Memory B cell (primary cell): ENCODE measurements at regions not wholly inside any gene's neighbourhood (a gene's known extent, or its start where the extent isn't known, plus 50 kb on each side); places are given as distances from the start of the nearest gene placed in this dataset.
"Not testable (repeated sequence)": the region's sequence is repeated elsewhere in the genome, so short reads cannot be mapped to it uniquely, and the experiment has no call there.

ENCODE experiments used
- ATAC-seq: fragments of 150-1000 bp; cut with Tn5 transposase; 2 replicates; pipeline ENCODE4 v1.10.0; 2021; ENCODE audit warnings: low read depth, mild to moderate bottlenecking, moderate library complexity
- DNase-seq, 2 donors: peaks; one replicate each; pipeline ENCODE4 v3.0.0; 2022; ENCODE audit warnings: low spot score in 2 of 2
- H3K27ac Mint-ChIP-seq: one replicate; pipeline ENCODE4 v1.8.0; 2022; ENCODE audit warnings: mild to moderate bottlenecking, moderate library complexity, mixed read lengths
- H3K27me3 Mint-ChIP-seq: one replicate; pipeline ENCODE4 v1.8.0; 2022; ENCODE audit warnings: mixed read lengths
- H3K36me3 Mint-ChIP-seq: one replicate; pipeline ENCODE4 v1.8.0; 2022; ENCODE audit warnings: mild to moderate bottlenecking, mixed read lengths
- H3K4me1 Mint-ChIP-seq: one replicate; pipeline ENCODE4 v1.8.0; 2022; ENCODE audit warnings: mixed read lengths
- H3K4me3 Mint-ChIP-seq: one replicate; pipeline ENCODE4 v1.8.0; 2022; ENCODE audit warnings: mild to moderate bottlenecking, moderate library complexity, mixed read lengths
- H3K9me3 Mint-ChIP-seq: one replicate; pipeline ENCODE4 v1.8.0; 2022; ENCODE audit warnings: mixed read lengths

GRCh38 chr10:11403646-11404045, 207.8 kb downstream of the USP6NL start:
- DNase-seq, ATAC-seq, H3K9me3 Mint-ChIP-seq, H3K27me3 Mint-ChIP-seq, H3K36me3 Mint-ChIP-seq: not testable (repeated sequence)
- Mint-ChIP-seq H3K4me3 (peak overlapping the region; percentile 72), H3K4me1 (peaks cover 47% of the 10 kb centered on the region), H3K27ac (peak overlapping the region; percentile 12)

- peak overlapping the region; percentile 72 for H3K4me3 Mint-ChIP-seq
- H3K9me3 Mint-ChIP-seq = peaks cover 2% of the 10 kb centered on the region
Measured at GRCh38 chr10:11403116-11403515, 208.3 kb downstream of the USP6NL start.

GRCh38 chr10:11402392-11402791, 209.1 kb downstream of the USP6NL start:
- DNase-seq = no peak
- H3K27me3 Mint-ChIP-seq = no peaks in the 10 kb centered on the region
- H3K9me3 Mint-ChIP-seq = no peaks in the 10 kb centered on the region
- H3K27ac Mint-ChIP-seq = no peak overlapping the region
- H3K36me3 Mint-ChIP-seq = peaks cover 4% of the 10 kb centered on the region
- no peak overlapping the region for H3K4me3 Mint-ChIP-seq
- H3K4me1 Mint-ChIP-seq = peaks cover 39% of the 10 kb centered on the region
- ATAC-seq = no peak

More at GRCh38 chr10:11403116-11403515, 208.3 kb downstream of the USP6NL start:
- peak; percentile 91 for ATAC-seq
- Mint-ChIP-seq H3K27ac (peak overlapping the region; percentile 12), H3K4me1 (peaks cover 46% of the 10 kb centered on the region), H3K36me3 (peaks cover 6% of the 10 kb centered on the region), H3K27me3 (no peaks in the 10 kb centered on the region)
- peak; percentile 19 to 38 for DNase-seq

GRCh38 chr10:11401264-11402235, 209.9 kb downstream of the USP6NL start:
- Mint-ChIP-seq H3K27ac (no peak overlapping the region), H3K9me3 (no peaks in the 10 kb centered on the region), H3K27me3 (no peaks in the 10 kb centered on the region), H3K4me1 (peaks cover 32% of the 10 kb centered on the region), H3K4me3 (no peak overlapping the region), H3K36me3 (peaks cover 2% of the 10 kb centered on the region)
- DNase-seq (no peak), ATAC-seq (no peak)

- H3K36me3 Mint-ChIP-seq = no peaks in the 10 kb centered on the region
- H3K4me3 Mint-ChIP-seq = no peak overlapping the region
- no peak for DNase-seq
- peak overlapping the region; percentile 1 for H3K27ac Mint-ChIP-seq
- peaks cover 4% of the 10 kb centered on the region for H3K27me3 Mint-ChIP-seq
- H3K9me3 Mint-ChIP-seq = no peaks in the 10 kb centered on the region
- no peak for ATAC-seq
- H3K4me1 Mint-ChIP-seq = peaks cover 21% of the 10 kb centered on the region
Measured at GRCh38 chr10:11397980-11398580, 213.4 kb downstream of the USP6NL start.

- Mint-ChIP-seq H3K36me3 (no peaks in the 10 kb centered on the region), H3K9me3 (no peaks in the 10 kb centered on the region), H3K4me1 (peaks cover 20% of the 10 kb centered on the region), H3K27ac (no peak overlapping the region), H3K27me3 (peaks cover 8% of the 10 kb centered on the region), H3K4me3 (no peak overlapping the region)
- ATAC-seq (no peak), DNase-seq (no peak)
Measured at GRCh38 chr10:11397077-11397965, 214.1 kb downstream of the USP6NL start.

GRCh38 chr10:11396311-11396955, 215.0 kb downstream of the USP6NL start:
- H3K4me1 Mint-ChIP-seq = peaks cover 14% of the 10 kb centered on the region
- no peak overlapping the region for H3K27ac Mint-ChIP-seq
- no peak for ATAC-seq
- H3K4me3 Mint-ChIP-seq = no peak overlapping the region
- H3K9me3 Mint-ChIP-seq = no peaks in the 10 kb centered on the region
- H3K36me3 Mint-ChIP-seq = no peaks in the 10 kb centered on the region
- DNase-seq = no peak
- peaks cover 8% of the 10 kb centered on the region for H3K27me3 Mint-ChIP-seq

GRCh38 chr10:11395581-11396310, 215.7 kb downstream of the USP6NL start:
- Mint-ChIP-seq H3K4me1 (peaks cover 11% of the 10 kb centered on the region), H3K9me3 (no peaks in the 10 kb centered on the region)

GRCh38 chr10:11395161-11395560, 216.3 kb downstream of the USP6NL start:
- no peak overlapping the region for H3K4me3 Mint-ChIP-seq
- peaks cover 8% of the 10 kb centered on the region for H3K27me3 Mint-ChIP-seq
- no peak for ATAC-seq
- H3K36me3 Mint-ChIP-seq = no peaks in the 10 kb centered on the region
- peaks cover 8% of the 10 kb centered on the region for H3K4me1 Mint-ChIP-seq
- no peak for DNase-seq
- no peaks in the 10 kb centered on the region for H3K9me3 Mint-ChIP-seq
- H3K27ac Mint-ChIP-seq = no peak overlapping the region

More at GRCh38 chr10:11395581-11396310, 215.7 kb downstream of the USP6NL start:
- no peak overlapping the region for H3K27ac Mint-ChIP-seq
- H3K36me3 Mint-ChIP-seq = no peaks in the 10 kb centered on the region
- no peak overlapping the region for H3K4me3 Mint-ChIP-seq
- peaks cover 8% of the 10 kb centered on the region for H3K27me3 Mint-ChIP-seq
- DNase-seq (no peak), ATAC-seq (no peak)

- no peak for DNase-seq
- Mint-ChIP-seq H3K4me1 (peaks cover 8% of the 10 kb centered on the region), H3K4me3 (no peak overlapping the region), H3K27me3 (peaks cover 8% of the 10 kb centered on the region), H3K36me3 (no peaks in the 10 kb centered on the region), H3K27ac (no peak overlapping the region), H3K9me3 (no peaks in the 10 kb centered on the region)
- ATAC-seq = no peak
Measured at GRCh38 chr10:11393858-11394257, 217.6 kb downstream of the USP6NL start.

- DNase-seq (no peak), ATAC-seq (no peak)
- Mint-ChIP-seq H3K27ac (no peak overlapping the region), H3K27me3 (peaks cover 10% of the 10 kb centered on the region), H3K4me1 (peaks cover 8% of the 10 kb centered on the region), H3K4me3 (no peak overlapping the region), H3K9me3 (no peaks in the 10 kb centered on the region), H3K36me3 (no peaks in the 10 kb centered on the region)
Measured at GRCh38 chr10:11392776-11393175, 218.7 kb downstream of the USP6NL start.

GRCh38 chr10:11388996-11389395, 222.5 kb downstream of the USP6NL start:
- H3K9me3 Mint-ChIP-seq = peaks cover 4% of the 10 kb centered on the region
- no peak for ATAC-seq
- no peak for DNase-seq
- no peak overlapping the region for H3K4me3 Mint-ChIP-seq
- H3K4me1 Mint-ChIP-seq = peaks cover 17% of the 10 kb centered on the region
- peaks cover 10% of the 10 kb centered on the region for H3K27me3 Mint-ChIP-seq
- H3K36me3 Mint-ChIP-seq = peaks cover 1% of the 10 kb centered on the region
- no peak overlapping the region for H3K27ac Mint-ChIP-seq
